ENCODE measurements at regions not wholly inside any gene's neighbourhood (a gene's known extent, or its start where the extent isn't known, plus 50 kb on each side); places are given as distances from the start of the nearest gene placed in this dataset.

DNA sequence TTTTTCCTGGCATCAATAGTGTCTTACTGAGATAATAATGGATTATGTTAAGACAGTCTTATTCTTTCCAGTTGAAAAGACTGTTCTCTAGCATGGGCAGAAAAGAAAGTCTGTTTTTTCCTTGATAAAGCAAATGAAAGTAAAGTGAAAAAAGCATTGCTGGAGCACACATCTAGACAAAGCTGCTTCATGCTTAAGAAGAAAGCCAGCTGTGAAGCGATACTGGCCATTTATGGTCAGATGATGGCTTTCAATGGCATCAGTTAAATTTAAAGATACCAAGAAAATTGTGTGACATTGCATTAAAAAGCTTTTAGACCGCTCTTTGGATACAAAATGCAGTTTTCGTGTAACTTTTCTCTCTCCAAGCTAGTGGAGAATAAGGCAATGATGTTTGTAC lies 242.1 kb upstream of the TRAM1L1 start:
- TF ChIP-seq, protein P1, sequence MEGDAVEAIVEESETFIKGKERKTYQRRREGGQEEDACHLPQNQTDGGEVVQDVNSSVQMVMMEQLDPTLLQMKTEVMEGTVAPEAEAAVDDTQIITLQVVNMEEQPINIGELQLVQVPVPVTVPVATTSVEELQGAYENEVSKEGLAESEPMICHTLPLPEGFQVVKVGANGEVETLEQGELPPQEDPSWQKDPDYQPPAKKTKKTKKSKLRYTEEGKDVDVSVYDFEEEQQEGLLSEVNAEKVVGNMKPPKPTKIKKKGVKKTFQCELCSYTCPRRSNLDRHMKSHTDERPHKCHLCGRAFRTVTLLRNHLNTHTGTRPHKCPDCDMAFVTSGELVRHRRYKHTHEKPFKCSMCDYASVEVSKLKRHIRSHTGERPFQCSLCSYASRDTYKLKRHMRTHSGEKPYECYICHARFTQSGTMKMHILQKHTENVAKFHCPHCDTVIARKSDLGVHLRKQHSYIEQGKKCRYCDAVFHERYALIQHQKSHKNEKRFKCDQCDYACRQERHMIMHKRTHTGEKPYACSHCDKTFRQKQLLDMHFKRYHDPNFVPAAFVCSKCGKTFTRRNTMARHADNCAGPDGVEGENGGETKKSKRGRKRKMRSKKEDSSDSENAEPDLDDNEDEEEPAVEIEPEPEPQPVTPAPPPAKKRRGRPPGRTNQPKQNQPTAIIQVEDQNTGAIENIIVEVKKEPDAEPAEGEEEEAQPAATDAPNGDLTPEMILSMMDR (IDR thresholded peaks at IDR 0.05; ENCODE audit: low read depth, low read length, poor library complexity, severe bottlenecking) = no peak
- TF ChIP-seq EZH2phosphoT487 (IDR thresholded peaks at IDR 0.05; ENCODE audit: borderline replicate concordance, low read length) = no peak
